Lower leg skin (tissue), 3 donors: ENCODE measurements at regions not wholly inside any gene's neighbourhood (a gene's known extent, or its start where the extent isn't known, plus 50 kb on each side); places are given as distances from the start of the nearest gene placed in this dataset.

Experiments used
- CTCF ChIP-seq, 3 donors: fragments of 450-650 bp; IDR thresholded peaks; one replicate each; pipeline ENCODE4 v1.5.1; 2016; ENCODE audit warnings: antibody characterized with exemption in 3 of 3, mild to moderate bottlenecking in 3 of 3, moderate library complexity in 2 of 3
- POLR2A ChIP-seq, 2 donors: fragments of 450-650 bp; IDR thresholded peaks; one replicate each; pipeline ENCODE4 v1.6.1; 2016 to 2017; ENCODE audit warnings: antibody characterized with exemption in 2 of 2, mild to moderate bottlenecking in 1 of 2, moderate library complexity in 1 of 2

DNA sequence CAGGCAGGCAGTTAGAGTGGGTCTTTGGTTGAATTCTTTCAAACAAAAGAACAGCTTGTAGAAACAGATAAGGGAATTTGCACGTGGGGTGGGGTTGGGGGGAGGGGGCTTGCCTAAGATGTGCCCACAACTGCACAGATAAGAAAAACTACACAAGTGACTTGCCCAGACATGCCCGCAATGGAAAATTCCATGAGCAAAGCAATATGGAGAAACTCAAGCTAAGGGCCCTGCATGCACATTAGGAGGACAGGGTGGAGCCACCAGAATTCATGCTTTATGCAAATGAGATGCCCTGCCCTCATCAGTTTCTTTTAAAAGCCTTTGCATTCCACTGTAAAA lies 755.6 kb upstream of the MIR17HG start:
- TF ChIP-seq CTCF (IDR thresholded peaks at IDR 0.05) (no peak), POLR2A (IDR thresholded peaks at IDR 0.05) (no peak)
